Lung (tissue), 11 donors: ENCODE measurements at regions not wholly inside any gene's neighbourhood (a gene's known extent, or its start where the extent isn't known, plus 50 kb on each side); places are given as distances from the start of the nearest gene placed in this dataset.

Experiments
- ATAC-seq: fragments of 200-7000 bp; cut with Tn5 transposase; one replicate; pipeline ENCODE4 v1.9.1; 2020; ENCODE audit warnings: moderate number of reproducible peaks; ENCODE audit not compliant: insufficient read depth, low FRiP score
- DNase-seq, 3 donors: peaks; one replicate each; pipeline ENCODE4 v3.0.0-alpha.2; 2013 to 2017
- H3K27ac ChIP-seq, 2 donors: one replicate each; pipeline ENCODE4 v1.5.1; 2013; ENCODE audit warnings: mild to moderate bottlenecking in 2 of 2, moderate library complexity in 2 of 2, control low read depth in 1 of 2, inconsistent platforms in 1 of 2, low read depth in 1 of 2, low read length in 1 of 2
- H3K27me3 ChIP-seq, 3 donors: one replicate each; pipeline ENCODE4 v1.5.1; 2013; ENCODE audit warnings: low read length in 2 of 3; ENCODE audit not compliant: control insufficient read depth in 3 of 3, insufficient read depth in 3 of 3
- H3K36me3 ChIP-seq, 4 donors: one replicate each; pipeline ENCODE4 v1.5.1; 2013; ENCODE audit warnings: low read length in 4 of 4, mild to moderate bottlenecking in 1 of 4, moderate library complexity in 1 of 4; ENCODE audit not compliant: control insufficient read depth in 4 of 4, insufficient read depth in 4 of 4
- H3K4me1 ChIP-seq, 5 donors: one replicate each; pipeline ENCODE4 v1.5.1; 2013; ENCODE audit warnings: low read length in 5 of 5, mild to moderate bottlenecking in 2 of 5, moderate library complexity in 1 of 5; ENCODE audit not compliant: control insufficient read depth in 5 of 5, insufficient read depth in 5 of 5
- H3K4me3 ChIP-seq: one replicate; pipeline ENCODE4 v1.5.1; 2013; ENCODE audit warnings: mild to moderate bottlenecking, control low read depth, moderate library complexity
- H3K9ac ChIP-seq, 2 donors: one replicate each; pipeline ENCODE4 v1.5.1; 2013; ENCODE audit warnings: low read length in 2 of 2, control low read depth in 1 of 2; ENCODE audit not compliant: insufficient read depth in 1 of 2
- H3K9me3 ChIP-seq, 4 donors: one replicate each; pipeline ENCODE4 v1.5.1; 2013; ENCODE audit warnings: low read length in 3 of 4, mild to moderate bottlenecking in 1 of 4, moderate library complexity in 1 of 4; ENCODE audit not compliant: control insufficient read depth in 4 of 4, insufficient read depth in 3 of 4
- CTCF ChIP-seq: IDR thresholded peaks from 2 replicates; pipeline ENCODE4 v1.5.1; 2012; ENCODE audit warnings: mild to moderate bottlenecking; ENCODE audit errors: control extremely low read depth, extremely low read depth
- whole genome bisulfite sequencing, 2 donors: extraction: QIAGEN DNeasy Blood & Tissue Kit; methylation state at CpG; one replicate each; pipeline ENCODE4 v1.1.7; 2013; 5-methylcytosine and 5-hydroxymethylcytosine counted together
- donor health status: control.
- donor health status: control.
- donor health status: Bipolar disorder and iron deficiency.
- donor health status: healthy.
- donor health status: DM: yes; HTN: yes; CAD: no.

GRCh38 chrY:14139521-14139920 lies 83.5 kb downstream of the VCY1B start:
- H3K9ac ChIP-seq = no peak overlapping the region
- no peak for TF ChIP-seq CTCF
- H3K36me3 ChIP-seq = no peaks in the 10 kb centered on the region
- ATAC-seq (no peak), DNase-seq (peak in 1 of 3 donors; percentile 77)
- H3K9me3 ChIP-seq = no peaks in the 10 kb centered on the region
- no peak overlapping the region for H3K27ac ChIP-seq
- 47% methylated on average over 2 of the region's 2 CpGs; no CpG with 5 or more reads in 1 of the 2 donors for WGBS, 2 donors
- no peaks in the 10 kb centered on the region for H3K4me1 ChIP-seq
- H3K27me3 ChIP-seq = no peaks in the 10 kb centered on the region
- no peak overlapping the region for H3K4me3 ChIP-seq

- H3K4me1 ChIP-seq = no peaks in the 10 kb centered on the region
- no peak overlapping the region for H3K9ac ChIP-seq
- H3K9me3 ChIP-seq = no peaks in the 10 kb centered on the region
- H3K27me3 ChIP-seq = no peaks in the 10 kb centered on the region
- no peak overlapping the region for H3K27ac ChIP-seq
- DNase-seq (no peak), ATAC-seq (no peak)
- TF ChIP-seq CTCF = no peak
- no peaks in the 10 kb centered on the region for H3K36me3 ChIP-seq
- H3K4me3 ChIP-seq = no peak overlapping the region
These were observed 89.6 kb downstream of the VCY1B start for GRCh38 chrY:14145614-14146013.

- no peaks in the 10 kb centered on the region for H3K27me3 ChIP-seq
- H3K4me3 ChIP-seq = no peak overlapping the region
- no peaks in the 10 kb centered on the region for H3K4me1 ChIP-seq
- H3K9ac ChIP-seq = no peak overlapping the region
- no peaks in the 10 kb centered on the region for H3K36me3 ChIP-seq
- no peaks in the 10 kb centered on the region for H3K9me3 ChIP-seq
- TF ChIP-seq CTCF = no peak
- 69% methylated on average over 3 of the region's 3 CpGs; no CpG with 5 or more reads in 1 of the 2 donors for WGBS, 2 donors
- ATAC-seq = no peak
- DNase-seq = no peak
- H3K27ac ChIP-seq = no peak overlapping the region
These were observed 126.7 kb downstream of the VCY1B start for GRCh38 chrY:14182776-14183175.

GRCh38 chrY:14222014-14222413 lies 166.0 kb downstream of the VCY1B start:
- Histone ChIP-seq H3K27ac (no peak overlapping the region), H3K9me3 (no peaks in the 10 kb centered on the region), H3K27me3 (no peaks in the 10 kb centered on the region), H3K36me3 (no peaks in the 10 kb centered on the region), H3K4me3 (no peak overlapping the region), H3K4me1 (no peaks in the 10 kb centered on the region), H3K9ac (no peak overlapping the region)
- no peak for DNase-seq
- WGBS, 2 donors = 84% methylated on average over 3 of the region's 3 CpGs; no CpG with 5 or more reads in 1 of the 2 donors
- TF ChIP-seq CTCF = no peak
- ATAC-seq = no peak
